ENCODE measurements at regions not wholly inside any gene's neighbourhood (a gene's known extent, or its start where the extent isn't known, plus 50 kb on each side); places are given as distances from the start of the nearest gene placed in this dataset.

- no peak overlapping the region for H3K4me3 Mint-ChIP-seq (ENCODE audit: unreplicated experiment)
- H3K4me1 Mint-ChIP-seq (ENCODE audit: unreplicated experiment) = no peaks in the 10 kb centered on the region
- peaks cover 18% of the 10 kb centered on the region for H3K36me3 Mint-ChIP-seq (ENCODE audit: unreplicated experiment)
- no peak overlapping the region for H3K27ac Mint-ChIP-seq (ENCODE audit: unreplicated experiment)
- no peak for TF ChIP-seq CTCF (IDR thresholded peaks at IDR 0.05)
- no peaks in the 10 kb centered on the region for H3K27me3 Mint-ChIP-seq (ENCODE audit: unreplicated experiment)
- DNase-seq (ENCODE audit: extremely low spot score, unreplicated experiment) = no peak
- peaks cover 52% of the 10 kb centered on the region for H3K9me3 Mint-ChIP-seq (ENCODE audit: unreplicated experiment)
Measured at GRCh38 chr17:14690704-14691103, 389.8 kb downstream of the HS3ST3B1 start.

- Mint-ChIP-seq H3K27ac (ENCODE audit: unreplicated experiment) (no peak overlapping the region), H3K27me3 (ENCODE audit: unreplicated experiment) (no peaks in the 10 kb centered on the region), H3K4me1 (ENCODE audit: unreplicated experiment) (no peaks in the 10 kb centered on the region), H3K4me3 (ENCODE audit: unreplicated experiment) (no peak overlapping the region), H3K9me3 (ENCODE audit: unreplicated experiment) (peaks cover 47% of the 10 kb centered on the region), H3K36me3 (ENCODE audit: unreplicated experiment) (peaks cover 16% of the 10 kb centered on the region)
- no peak for DNase-seq (ENCODE audit: extremely low spot score, unreplicated experiment)
- TF ChIP-seq CTCF (IDR thresholded peaks at IDR 0.05) = no peak
Measured at GRCh38 chr17:14688134-14688533, 387.3 kb downstream of the HS3ST3B1 start.

GRCh38 chr17:14672830-14673229 lies 371.9 kb downstream of the HS3ST3B1 start:
- H3K36me3 Mint-ChIP-seq (ENCODE audit: unreplicated experiment) = no peaks in the 10 kb centered on the region
- H3K27ac Mint-ChIP-seq (ENCODE audit: unreplicated experiment) = no peak overlapping the region
- no peak overlapping the region for H3K4me3 Mint-ChIP-seq (ENCODE audit: unreplicated experiment)
- no peak for TF ChIP-seq CTCF (IDR thresholded peaks at IDR 0.05)
- H3K27me3 Mint-ChIP-seq (ENCODE audit: unreplicated experiment) = no peaks in the 10 kb centered on the region
- DNase-seq (ENCODE audit: extremely low spot score, unreplicated experiment) = no peak
- peaks cover 4% of the 10 kb centered on the region for H3K9me3 Mint-ChIP-seq (ENCODE audit: unreplicated experiment)
- peaks cover 10% of the 10 kb centered on the region for H3K4me1 Mint-ChIP-seq (ENCODE audit: unreplicated experiment)

- peaks cover 10% of the 10 kb centered on the region for H3K4me1 Mint-ChIP-seq (ENCODE audit: unreplicated experiment)
- no peaks in the 10 kb centered on the region for H3K9me3 Mint-ChIP-seq (ENCODE audit: unreplicated experiment)
- H3K36me3 Mint-ChIP-seq (ENCODE audit: unreplicated experiment) = no peaks in the 10 kb centered on the region
- H3K27ac Mint-ChIP-seq (ENCODE audit: unreplicated experiment) = no peak overlapping the region
- H3K27me3 Mint-ChIP-seq (ENCODE audit: unreplicated experiment) = no peaks in the 10 kb centered on the region
- H3K4me3 Mint-ChIP-seq (ENCODE audit: unreplicated experiment) = no peak overlapping the region
- no peak for DNase-seq (ENCODE audit: extremely low spot score, unreplicated experiment)
- no peak for TF ChIP-seq CTCF (IDR thresholded peaks at IDR 0.05)
Measured at GRCh38 chr17:14670861-14671260, 370.0 kb downstream of the HS3ST3B1 start.

GRCh38 chr17:14664511-14664910 lies 363.6 kb downstream of the HS3ST3B1 start:
- no peaks in the 10 kb centered on the region for H3K27me3 Mint-ChIP-seq (ENCODE audit: unreplicated experiment)
- DNase-seq (ENCODE audit: extremely low spot score, unreplicated experiment) = no peak
- H3K27ac Mint-ChIP-seq (ENCODE audit: unreplicated experiment) = no peak overlapping the region
- no peak overlapping the region for H3K4me3 Mint-ChIP-seq (ENCODE audit: unreplicated experiment)
- H3K36me3 Mint-ChIP-seq (ENCODE audit: unreplicated experiment) = no peaks in the 10 kb centered on the region
- no peaks in the 10 kb centered on the region for H3K4me1 Mint-ChIP-seq (ENCODE audit: unreplicated experiment)
- TF ChIP-seq CTCF (IDR thresholded peaks at IDR 0.05) = no peak
- no peaks in the 10 kb centered on the region for H3K9me3 Mint-ChIP-seq (ENCODE audit: unreplicated experiment)

All from osteocyte (in vitro differentiated cells).